Renal pelvis (tissue), 1 donor: ENCODE measurements at regions not wholly inside any gene's neighbourhood (a gene's known extent, or its start where the extent isn't known, plus 50 kb on each side); places are given as distances from the start of the nearest gene placed in this dataset.
"Not testable (repeated sequence)": the region's sequence is repeated elsewhere in the genome, so short reads cannot be mapped to it uniquely, and the experiment has no call there.

ENCODE experiments used
- DNase-seq: peaks from one replicate; pipeline ENCODE4 v3.0.0-alpha.2; 2013

DNA sequence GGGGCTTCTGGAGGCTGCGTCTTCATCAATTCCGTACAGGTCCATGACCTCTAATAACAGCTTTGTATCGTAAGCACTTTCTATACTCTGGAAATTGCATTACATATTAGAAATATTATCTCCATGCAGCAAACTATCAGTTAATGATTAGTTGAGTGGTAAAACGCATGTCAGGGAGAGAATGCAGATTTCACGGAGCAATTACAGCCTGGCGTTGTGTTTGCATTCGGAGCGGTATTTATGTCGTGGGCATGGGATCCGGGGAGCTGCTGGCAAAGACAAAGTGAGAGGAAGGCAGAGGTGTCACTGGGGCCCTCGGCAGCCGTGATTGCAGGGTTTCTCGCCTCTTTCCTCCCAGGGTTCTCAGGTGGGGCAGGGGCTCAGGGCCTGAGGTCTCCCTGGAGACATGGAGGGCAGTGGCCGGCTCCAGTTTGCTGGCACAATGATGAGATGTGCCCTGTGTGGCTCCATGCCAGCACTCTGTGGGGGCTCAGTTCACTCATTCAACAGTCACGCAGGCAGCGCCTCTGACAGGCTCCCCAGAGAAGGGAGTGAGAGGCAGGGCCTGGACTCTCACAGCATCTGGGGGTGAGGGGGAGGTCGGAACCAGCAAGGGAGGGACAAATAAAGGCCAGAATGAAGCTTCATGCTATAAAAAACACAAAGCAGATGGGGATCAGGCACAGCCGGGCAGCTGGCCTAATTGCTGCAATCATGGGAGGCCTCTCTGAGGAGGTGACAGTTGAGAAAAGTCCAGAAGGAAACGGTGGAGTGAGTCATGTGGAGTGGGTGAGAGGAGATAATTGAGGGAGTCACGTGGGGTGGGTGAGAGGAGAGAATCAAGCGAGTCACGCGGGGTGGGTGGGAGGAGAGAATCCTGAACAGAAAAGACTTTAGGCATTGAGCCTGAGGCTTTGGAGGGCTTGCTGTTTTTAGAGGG lies 1002.7 kb downstream of the BRD1 start:
- no peak for DNase-seq

DNA sequence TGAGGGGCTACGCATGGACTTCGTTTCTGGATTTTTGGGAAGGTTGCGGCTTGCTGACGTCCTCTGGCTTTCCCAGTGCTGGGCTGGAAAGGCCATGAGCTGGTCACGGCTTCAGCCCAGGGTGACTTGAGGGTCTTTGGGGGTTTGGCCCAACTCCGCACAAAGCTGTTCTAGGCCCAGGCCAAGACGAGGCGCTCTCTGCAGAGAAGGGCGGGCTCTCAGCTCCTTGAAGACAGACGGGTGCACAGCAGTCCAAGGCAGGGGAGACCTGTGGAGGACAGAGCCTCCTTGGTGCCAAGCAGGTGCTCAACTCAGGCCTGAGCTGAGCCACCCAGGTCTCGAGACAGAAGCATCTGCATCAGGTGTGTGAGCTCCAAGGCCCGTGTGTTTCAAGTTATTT lies 1003.7 kb downstream of the BRD1 start:
- DNase-seq: no peak

- no peak for DNase-seq
Observed at GRCh38 chr22:48822278-48823233, 1005.1 kb downstream of the BRD1 start.

GRCh38 chr22:48821727-48822126 lies 1005.9 kb downstream of the BRD1 start:
- no peak for DNase-seq

DNA sequence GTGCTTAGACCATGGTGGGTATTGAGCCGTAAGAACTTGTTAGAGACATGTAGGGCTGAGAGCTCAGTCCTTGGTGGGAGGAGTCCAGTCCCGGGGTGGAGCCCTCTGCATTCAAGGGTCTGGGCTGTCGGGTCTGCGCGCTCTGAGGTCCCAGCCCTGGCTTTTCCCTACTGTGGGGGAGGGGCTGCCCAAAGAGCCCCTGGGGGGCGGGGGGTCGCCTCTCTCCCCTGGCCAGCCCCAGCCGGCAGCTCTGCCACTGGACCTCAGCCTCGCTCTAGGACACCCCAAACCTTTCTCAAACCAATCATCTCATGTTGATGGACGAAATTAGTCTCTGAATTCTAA lies 1006.4 kb downstream of the BRD1 start:
- DNase-seq: no peak

DNA sequence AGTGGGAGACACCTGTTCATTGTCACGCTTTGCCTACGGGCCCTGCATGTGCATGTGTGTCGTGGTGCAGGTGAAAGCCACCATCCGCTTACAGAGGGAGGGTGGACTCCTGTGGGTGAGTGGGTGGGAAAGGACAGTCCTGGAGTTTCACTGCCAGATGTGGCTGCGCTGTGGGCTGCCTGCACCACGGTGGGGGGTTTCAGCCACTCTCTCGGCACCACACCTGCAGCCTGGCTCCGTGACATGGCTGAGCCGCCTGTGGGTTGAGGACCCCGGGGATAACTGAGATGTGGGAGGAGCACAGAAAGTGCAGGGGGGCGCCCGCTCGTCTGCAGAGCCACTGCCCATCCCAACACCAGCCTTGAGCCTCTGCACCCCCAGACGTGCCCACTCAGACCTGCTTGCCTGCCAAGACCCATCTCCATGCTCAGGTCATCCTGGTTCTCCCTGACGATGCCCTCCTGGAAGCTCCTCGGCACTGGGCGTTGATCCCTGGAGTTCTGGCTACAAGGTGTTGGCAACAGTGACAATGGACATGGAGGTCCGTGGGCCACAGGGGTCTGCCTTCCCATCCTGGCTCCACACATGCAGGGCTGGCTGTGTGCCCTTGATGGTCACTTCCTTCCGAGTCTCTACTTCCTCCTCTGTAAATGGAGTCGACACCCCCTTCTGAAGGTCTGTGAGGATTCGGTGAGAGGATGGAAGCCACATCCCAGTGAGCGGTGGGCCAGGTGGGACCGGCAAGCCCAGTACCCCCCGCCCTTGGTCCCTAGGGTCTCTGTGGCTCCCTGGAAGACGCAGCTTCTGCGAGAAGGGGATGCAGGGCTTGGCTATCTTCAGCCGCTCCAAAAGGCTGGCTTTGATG lies 1007.0 kb downstream of the BRD1 start:
- DNase-seq: no peak

DNA sequence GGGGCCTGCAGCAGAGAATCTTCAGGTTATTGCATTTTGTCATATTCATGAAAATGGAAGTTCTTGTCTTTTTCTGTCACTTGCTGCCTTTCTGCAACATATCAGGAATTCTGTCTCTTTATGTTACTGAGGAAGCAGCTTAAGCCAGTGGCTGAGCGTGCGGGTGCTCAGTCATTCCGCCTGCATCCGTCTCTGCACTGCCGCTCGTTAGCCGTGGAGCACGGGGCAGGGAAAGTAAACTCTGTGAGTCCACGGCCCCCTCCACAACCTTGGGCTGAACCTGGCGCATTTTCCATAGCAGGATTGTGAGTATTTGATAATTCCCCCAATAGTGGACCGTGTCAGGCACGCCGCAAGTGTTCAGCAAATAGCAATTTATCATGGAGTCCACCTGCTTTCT lies 1007.7 kb downstream of the BRD1 start:
- no peak for DNase-seq

DNA sequence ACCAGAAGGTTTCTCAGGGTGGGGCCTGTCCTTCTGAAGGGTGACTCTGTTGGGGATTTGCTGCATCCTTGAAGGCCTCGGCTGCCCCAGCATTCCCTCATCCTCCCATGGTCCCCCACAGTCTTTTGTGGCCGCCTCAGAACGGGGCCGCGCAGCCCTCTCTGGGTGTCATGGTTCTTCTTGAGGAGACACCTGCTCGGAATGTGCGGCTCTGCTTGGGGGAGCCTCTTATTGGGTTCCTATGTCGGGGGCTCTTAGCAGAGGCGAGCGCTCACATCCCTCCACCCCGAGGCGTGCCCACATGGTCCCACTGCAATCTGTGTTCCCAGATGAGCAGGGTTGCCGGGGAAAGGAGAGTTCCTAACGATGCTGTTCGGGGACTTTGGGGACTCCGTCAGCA lies 1008.4 kb downstream of the BRD1 start:
- no peak for DNase-seq

DNA sequence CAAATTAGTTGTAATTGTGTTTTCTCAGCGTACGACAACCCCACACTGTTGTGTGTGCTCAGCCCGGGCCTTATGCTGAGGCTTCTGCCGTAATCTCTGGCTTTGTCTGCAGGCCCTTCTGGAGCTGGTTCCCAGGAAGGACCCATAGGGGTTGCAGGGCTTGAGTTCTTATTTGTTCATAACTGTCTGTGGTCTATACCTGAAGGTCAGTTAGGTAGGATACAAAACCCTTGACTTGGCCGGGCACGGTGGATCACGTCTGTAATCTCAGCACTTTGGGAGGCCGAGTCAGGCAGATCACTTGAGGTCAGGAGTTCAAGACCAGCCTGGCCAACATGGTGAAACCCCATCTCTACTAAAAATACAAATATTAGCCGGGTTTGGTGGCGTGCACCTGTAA lies 1010.2 kb downstream of the BRD1 start:
- DNase-seq: not testable (repeated sequence)

GRCh38 chr22:48811885-48812284 lies 1015.8 kb downstream of the BRD1 start:
- no peak for DNase-seq

GRCh38 chr22:48808038-48808960 lies 1019.4 kb downstream of the BRD1 start:
- no peak for DNase-seq

GRCh38 chr22:48807155-48807554 lies 1020.5 kb downstream of the BRD1 start:
- no peak for DNase-seq

- no peak for DNase-seq
Observed at GRCh38 chr22:48806227-48806781, 1021.4 kb downstream of the BRD1 start.

DNA sequence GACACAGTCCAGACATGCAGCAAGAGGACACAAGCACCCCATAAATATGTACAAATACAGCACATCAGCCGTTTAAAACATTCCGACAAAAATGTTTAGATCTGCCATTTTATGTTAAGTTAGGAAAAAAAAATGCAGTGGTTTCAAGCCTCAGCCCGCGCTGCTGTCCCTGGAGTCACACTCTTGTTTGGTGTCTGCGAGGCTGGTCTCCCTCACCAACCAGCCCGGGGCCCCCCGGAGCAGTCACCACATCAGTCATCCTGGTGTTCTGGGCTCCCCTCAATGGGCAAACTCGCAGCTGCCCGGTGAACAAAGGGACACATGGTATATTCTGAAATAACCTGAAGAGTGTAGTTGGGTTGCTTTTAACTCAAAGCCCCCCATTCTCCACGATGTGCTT lies 1022.2 kb downstream of the BRD1 start:
- no peak for DNase-seq

- peak; percentile 31 for DNase-seq
Observed at GRCh38 chr22:48804811-48805301, 1022.8 kb downstream of the BRD1 start.

DNA sequence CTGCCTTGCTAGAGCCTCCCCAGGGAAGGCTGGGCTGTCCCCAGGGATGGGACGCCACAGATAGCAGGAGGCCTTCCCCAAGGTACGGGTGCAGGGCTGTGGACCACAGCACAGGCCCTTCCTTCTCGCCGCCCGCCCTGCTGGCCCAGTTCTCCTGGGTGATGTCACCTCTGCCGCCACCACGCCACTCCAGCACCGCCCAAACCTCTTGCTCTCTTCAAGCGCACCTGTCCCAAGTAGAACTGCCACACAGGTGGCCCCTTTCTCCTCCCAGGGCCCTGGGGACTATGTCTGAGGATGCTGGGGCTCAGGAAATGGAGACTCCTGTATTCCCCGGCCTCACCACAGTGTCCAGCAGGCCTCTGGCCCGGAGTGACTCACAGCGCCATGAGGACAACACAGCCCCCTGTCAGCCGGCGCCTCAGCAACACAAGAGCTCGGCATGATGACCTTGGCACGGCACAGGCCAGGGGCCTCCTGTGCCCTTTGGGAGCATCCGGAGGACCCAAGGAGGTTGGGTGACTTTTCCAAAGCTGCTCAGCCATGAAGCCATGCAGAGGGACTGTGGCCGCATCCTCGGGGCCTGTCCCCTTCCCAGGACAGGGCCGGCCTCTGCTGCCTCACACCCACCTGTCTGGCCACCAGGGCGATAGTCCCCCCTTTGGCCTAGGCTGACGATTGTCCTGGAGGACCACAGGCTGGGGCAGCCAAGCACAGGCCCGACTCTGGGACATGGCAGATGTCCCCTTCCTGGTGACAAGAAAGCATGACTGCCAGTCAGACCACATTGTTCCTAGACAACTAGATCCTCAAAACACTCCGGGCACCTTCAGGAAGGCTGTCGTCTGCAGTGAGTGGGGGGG lies 1023.5 kb downstream of the BRD1 start:
- no peak for DNase-seq

DNA sequence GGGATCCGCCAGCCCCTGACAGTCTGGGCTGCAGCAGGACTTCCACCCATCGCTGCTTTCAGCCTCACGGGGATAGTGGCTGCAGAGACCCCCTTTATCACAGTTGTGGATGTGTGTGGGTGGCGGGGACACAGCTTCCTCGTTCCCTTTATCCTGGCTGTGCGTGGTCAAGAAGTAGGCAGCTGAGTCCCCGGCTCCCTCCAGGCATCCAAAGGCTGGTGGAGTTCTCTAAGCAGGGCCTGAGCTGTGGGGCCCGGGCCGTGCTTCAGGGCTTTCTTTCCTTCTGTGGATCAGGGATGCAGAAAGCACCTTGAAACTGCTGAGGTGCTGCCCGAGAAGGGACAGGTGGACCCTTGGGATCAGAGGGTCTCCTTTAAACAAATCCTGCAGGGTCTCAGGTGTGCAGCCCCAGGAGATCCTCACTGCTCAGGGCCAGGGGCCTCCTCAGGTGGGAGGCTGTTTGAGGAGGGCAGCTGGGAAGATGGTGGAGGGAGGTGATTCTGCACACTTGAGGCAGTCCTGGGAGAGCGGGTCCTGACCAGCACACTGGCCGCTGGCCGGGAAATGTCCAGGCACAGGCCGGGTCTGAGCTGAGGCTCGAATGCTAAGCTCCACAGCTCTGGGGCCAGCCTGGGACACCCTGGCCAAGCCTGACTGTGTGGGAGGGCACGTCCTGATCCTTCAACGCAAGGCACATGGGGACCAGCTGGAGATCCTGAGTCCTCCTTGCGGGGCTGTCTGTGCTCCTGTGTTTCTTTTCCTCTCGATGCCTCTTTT lies 1024.3 kb downstream of the BRD1 start:
- no peak for DNase-seq

DNA sequence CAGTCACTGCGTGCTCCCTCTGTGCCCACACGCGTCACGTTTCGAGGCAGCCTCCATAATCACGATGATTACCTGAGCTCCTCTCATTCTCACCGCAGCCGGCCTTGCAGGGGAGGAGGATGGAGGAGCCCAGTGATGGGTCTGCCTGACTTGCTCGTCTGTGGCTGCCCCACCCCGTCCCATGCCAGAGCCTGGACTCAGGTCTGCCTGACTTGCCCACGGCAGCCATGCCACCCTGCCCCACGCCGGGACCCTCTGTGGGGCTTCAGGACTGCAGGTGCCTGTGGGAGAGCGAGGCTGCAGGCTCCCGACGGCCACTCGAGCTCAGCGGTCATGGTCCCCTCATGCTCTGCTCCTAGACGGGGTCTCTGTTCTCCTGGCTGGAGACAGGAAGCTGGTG lies 1025.1 kb downstream of the BRD1 start:
- DNase-seq: no peak
